ENCODE measurements at regions not wholly inside any gene's neighbourhood (a gene's known extent, or its start where the extent isn't known, plus 50 kb on each side); places are given as distances from the start of the nearest gene placed in this dataset.

- TF ChIP-seq ZNF253 (CRISPR knock-in tag; conservative IDR thresholded peaks at IDR 0.05) (no peak), TCF7 (IDR thresholded peaks at IDR 0.05; ENCODE audit: borderline replicate concordance) (no peak), ZNF507 (tag; conservative IDR thresholded peaks at IDR 0.05) (no peak), MAFG (tag; conservative IDR thresholded peaks at IDR 0.05) (no peak), KHSRP (IDR thresholded peaks at IDR 0.05) (peak; percentile 94; the same call in 1 of the 2 replicates), EWSR1 (IDR thresholded peaks at IDR 0.05; ENCODE audit: borderline replicate concordance, low read depth, partially characterized antibody) (no peak), ZNF609 (CRISPR knock-in tag; IDR thresholded peaks at IDR 0.05; ENCODE audit: borderline replicate concordance) (0 out of 2 replicates have a peak, but pooled peaks have one; percentile 27), CTCFL (IDR thresholded peaks at IDR 0.05; ENCODE audit: borderline replicate concordance, insufficient read depth, low read depth, low read length, poor library complexity, severe bottlenecking) (no peak), TFE3 (CRISPR knock-in tag; IDR thresholded peaks at IDR 0.05) (no peak), GTF2A2 (tag; IDR thresholded peaks at IDR 0.05) (no peak), SMAD2 (IDR thresholded peaks at IDR 0.05; ENCODE audit: low read depth, low read length) (no peak), SP1 (CRISPR knock-in tag; IDR thresholded peaks at IDR 0.05) (peak; percentile 16; the same call in 1 of the 2 replicates), PURB (CRISPR knock-in tag; IDR thresholded peaks at IDR 0.05; ENCODE audit: low read depth) (no peak), ZBTB5 (IDR thresholded peaks at IDR 0.05) (peak; percentile 38; the same call in 1 of the 2 replicates), PTTG1 (tag; IDR thresholded peaks at IDR 0.05; ENCODE audit: low read depth) (no peak), ZFP1 (CRISPR knock-in tag; IDR thresholded peaks at IDR 0.05) (no peak), CREB3 (tag; conservative IDR thresholded peaks at IDR 0.05; ENCODE audit: low read depth) (no peak)
Measured at GRCh38 chr6:43910149-43910637, 140.2 kb downstream of the VEGFA start (continued).

Data from K562 (cell line).